Adrenal gland (tissue), 5 donors: ENCODE measurements at regions not wholly inside any gene's neighbourhood (a gene's known extent, or its start where the extent isn't known, plus 50 kb on each side); places are given as distances from the start of the nearest gene placed in this dataset.

Experiments
- POLR2A ChIP-seq, 2 donors: fragments of 450-650 bp; IDR thresholded peaks; one replicate each; pipeline ENCODE4 v1.6.1; 2017; ENCODE audit warnings: antibody characterized with exemption in 2 of 2, mild to moderate bottlenecking in 2 of 2, moderate library complexity in 1 of 2
- TF ChIP-seq, protein P1 (sequence below), 6 experiments: fragments of 450-650 bp in 4 of 6; fragments of 200-600 bp in 2 of 6; sonication (generic) in 1 of 6; IDR thresholded peaks; 1 replicate in 5 of 6; 2 replicates in 1 of 6; pipeline versions ENCODE4 v1.5.1 to v1.8.0; 2016 to 2021; ENCODE audit warnings: antibody characterized with exemption in 6 of 6, mild to moderate bottlenecking in 2 of 6, moderate library complexity in 1 of 6
- donor health status: DM: no; HTN: no; CAD: no.

- TF ChIP-seq, protein P1, sequence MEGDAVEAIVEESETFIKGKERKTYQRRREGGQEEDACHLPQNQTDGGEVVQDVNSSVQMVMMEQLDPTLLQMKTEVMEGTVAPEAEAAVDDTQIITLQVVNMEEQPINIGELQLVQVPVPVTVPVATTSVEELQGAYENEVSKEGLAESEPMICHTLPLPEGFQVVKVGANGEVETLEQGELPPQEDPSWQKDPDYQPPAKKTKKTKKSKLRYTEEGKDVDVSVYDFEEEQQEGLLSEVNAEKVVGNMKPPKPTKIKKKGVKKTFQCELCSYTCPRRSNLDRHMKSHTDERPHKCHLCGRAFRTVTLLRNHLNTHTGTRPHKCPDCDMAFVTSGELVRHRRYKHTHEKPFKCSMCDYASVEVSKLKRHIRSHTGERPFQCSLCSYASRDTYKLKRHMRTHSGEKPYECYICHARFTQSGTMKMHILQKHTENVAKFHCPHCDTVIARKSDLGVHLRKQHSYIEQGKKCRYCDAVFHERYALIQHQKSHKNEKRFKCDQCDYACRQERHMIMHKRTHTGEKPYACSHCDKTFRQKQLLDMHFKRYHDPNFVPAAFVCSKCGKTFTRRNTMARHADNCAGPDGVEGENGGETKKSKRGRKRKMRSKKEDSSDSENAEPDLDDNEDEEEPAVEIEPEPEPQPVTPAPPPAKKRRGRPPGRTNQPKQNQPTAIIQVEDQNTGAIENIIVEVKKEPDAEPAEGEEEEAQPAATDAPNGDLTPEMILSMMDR (IDR thresholded peaks at IDR 0.05): peak; percentile 23 to 55 (median 36)
- no peak for TF ChIP-seq POLR2A (IDR thresholded peaks at IDR 0.05)
Measured at GRCh38 chr6:119978274-119978889, 628.8 kb upstream of the MAN1A1 start.
